ENCODE measurements at regions not wholly inside any gene's neighbourhood (a gene's known extent, or its start where the extent isn't known, plus 50 kb on each side); places are given as distances from the start of the nearest gene placed in this dataset.

- TF ChIP-seq, protein P1, sequence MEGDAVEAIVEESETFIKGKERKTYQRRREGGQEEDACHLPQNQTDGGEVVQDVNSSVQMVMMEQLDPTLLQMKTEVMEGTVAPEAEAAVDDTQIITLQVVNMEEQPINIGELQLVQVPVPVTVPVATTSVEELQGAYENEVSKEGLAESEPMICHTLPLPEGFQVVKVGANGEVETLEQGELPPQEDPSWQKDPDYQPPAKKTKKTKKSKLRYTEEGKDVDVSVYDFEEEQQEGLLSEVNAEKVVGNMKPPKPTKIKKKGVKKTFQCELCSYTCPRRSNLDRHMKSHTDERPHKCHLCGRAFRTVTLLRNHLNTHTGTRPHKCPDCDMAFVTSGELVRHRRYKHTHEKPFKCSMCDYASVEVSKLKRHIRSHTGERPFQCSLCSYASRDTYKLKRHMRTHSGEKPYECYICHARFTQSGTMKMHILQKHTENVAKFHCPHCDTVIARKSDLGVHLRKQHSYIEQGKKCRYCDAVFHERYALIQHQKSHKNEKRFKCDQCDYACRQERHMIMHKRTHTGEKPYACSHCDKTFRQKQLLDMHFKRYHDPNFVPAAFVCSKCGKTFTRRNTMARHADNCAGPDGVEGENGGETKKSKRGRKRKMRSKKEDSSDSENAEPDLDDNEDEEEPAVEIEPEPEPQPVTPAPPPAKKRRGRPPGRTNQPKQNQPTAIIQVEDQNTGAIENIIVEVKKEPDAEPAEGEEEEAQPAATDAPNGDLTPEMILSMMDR (IDR thresholded peaks at IDR 0.05; ENCODE audit: low read length): no peak
- TF ChIP-seq EZH2 (optimal IDR thresholded peaks at IDR 0.05; ENCODE audit: low read depth, low read length) (no peak), EZH2phosphoT487 (IDR thresholded peaks at IDR 0.05; ENCODE audit: low read length) (no peak)
Measured at GRCh38 chr18:2002604-2003003, 568.7 kb downstream of the METTL4 start.
